Glutamatergic neuron (in vitro differentiated cells): ENCODE measurements at regions not wholly inside any gene's neighbourhood (a gene's known extent, or its start where the extent isn't known, plus 50 kb on each side); places are given as distances from the start of the nearest gene placed in this dataset.

ENCODE experiments used
- DNase-seq: peaks from one replicate; pipeline ENCODE4 v3.0.0; 2022
- H3K27ac Mint-ChIP-seq: one replicate; pipeline ENCODE4 v1.8.0; 2020; ENCODE audit warnings: mild to moderate bottlenecking, mixed read lengths, inconsistent platforms; ENCODE audit not compliant: unreplicated experiment
- H3K27me3 Mint-ChIP-seq: one replicate; pipeline ENCODE4 v1.8.0; 2020; ENCODE audit warnings: mild to moderate bottlenecking, moderate library complexity, mixed read lengths, inconsistent platforms; ENCODE audit not compliant: unreplicated experiment
- H3K36me3 Mint-ChIP-seq: one replicate; pipeline ENCODE4 v1.8.0; 2020; ENCODE audit warnings: mild to moderate bottlenecking, mixed read lengths, inconsistent platforms; ENCODE audit not compliant: unreplicated experiment
- H3K4me1 Mint-ChIP-seq: one replicate; pipeline ENCODE4 v1.8.0; 2020; ENCODE audit warnings: mild to moderate bottlenecking, low read depth, mixed read lengths, inconsistent platforms; ENCODE audit not compliant: unreplicated experiment
- H3K4me3 Mint-ChIP-seq: one replicate; pipeline ENCODE4 v1.8.0; 2020; ENCODE audit warnings: mild to moderate bottlenecking, mixed read lengths, inconsistent platforms; ENCODE audit not compliant: unreplicated experiment
- H3K9me3 Mint-ChIP-seq: one replicate; pipeline ENCODE4 v1.8.0; 2020; ENCODE audit warnings: mild to moderate bottlenecking, moderate library complexity, mixed read lengths, inconsistent platforms; ENCODE audit not compliant: unreplicated experiment
- TF ChIP-seq, protein P1 (sequence below): fragments of 200-600 bp; sonication (generic); IDR thresholded peaks from one replicate; pipeline ENCODE4 v1.5.0; 2021; ENCODE audit not compliant: partially characterized antibody, unreplicated experiment

DNA sequence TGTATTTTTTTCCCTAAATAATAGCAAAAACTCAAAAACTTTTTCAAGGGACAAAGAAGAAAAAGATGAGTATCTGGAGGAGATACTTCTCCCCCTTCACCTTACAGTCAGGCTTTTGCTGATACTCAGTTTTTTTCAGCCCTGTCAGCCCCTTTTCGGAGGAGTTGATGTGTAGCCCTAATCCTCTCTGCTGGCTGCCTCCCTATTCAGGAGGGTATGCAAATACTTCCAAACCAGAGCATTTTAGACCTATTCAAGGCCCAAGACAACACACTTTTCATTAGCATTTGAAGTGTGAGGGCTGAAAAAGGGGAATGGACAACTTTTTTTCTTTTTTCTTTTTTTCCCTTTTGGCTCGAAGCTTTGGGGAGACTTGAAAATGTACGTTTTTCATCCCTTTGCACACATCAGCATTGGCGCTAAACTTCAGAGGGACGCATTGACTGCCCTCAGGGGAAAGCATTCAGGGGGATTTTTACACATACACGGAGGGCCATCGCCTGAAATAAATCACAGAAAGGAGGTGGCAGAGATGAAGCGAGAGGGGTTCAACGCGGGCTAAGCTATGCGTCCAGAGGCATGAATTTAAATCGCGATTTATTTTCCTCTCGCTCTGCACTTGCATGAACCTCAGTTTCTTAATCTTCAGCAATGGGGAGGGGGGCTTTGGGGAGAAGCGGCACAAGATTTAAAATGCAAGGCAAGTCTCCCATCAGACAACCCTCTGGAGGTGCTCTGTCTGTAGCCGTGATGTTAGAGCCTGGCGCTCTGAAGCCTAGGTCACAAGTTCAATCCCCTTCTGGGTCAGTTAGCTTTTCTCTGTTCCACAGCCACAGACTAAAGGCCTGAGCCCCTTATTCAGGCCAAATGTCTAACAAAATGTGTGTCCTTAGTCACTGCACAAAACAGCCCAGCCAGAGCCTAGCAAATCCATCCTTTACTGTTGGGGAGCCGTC is 86.3 kb downstream of the ASCL1 start:
- no peaks in the 10 kb centered on the region for H3K36me3 Mint-ChIP-seq
- H3K4me1 Mint-ChIP-seq = no peaks in the 10 kb centered on the region
- TF ChIP-seq, protein P1, sequence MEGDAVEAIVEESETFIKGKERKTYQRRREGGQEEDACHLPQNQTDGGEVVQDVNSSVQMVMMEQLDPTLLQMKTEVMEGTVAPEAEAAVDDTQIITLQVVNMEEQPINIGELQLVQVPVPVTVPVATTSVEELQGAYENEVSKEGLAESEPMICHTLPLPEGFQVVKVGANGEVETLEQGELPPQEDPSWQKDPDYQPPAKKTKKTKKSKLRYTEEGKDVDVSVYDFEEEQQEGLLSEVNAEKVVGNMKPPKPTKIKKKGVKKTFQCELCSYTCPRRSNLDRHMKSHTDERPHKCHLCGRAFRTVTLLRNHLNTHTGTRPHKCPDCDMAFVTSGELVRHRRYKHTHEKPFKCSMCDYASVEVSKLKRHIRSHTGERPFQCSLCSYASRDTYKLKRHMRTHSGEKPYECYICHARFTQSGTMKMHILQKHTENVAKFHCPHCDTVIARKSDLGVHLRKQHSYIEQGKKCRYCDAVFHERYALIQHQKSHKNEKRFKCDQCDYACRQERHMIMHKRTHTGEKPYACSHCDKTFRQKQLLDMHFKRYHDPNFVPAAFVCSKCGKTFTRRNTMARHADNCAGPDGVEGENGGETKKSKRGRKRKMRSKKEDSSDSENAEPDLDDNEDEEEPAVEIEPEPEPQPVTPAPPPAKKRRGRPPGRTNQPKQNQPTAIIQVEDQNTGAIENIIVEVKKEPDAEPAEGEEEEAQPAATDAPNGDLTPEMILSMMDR = no peak
- no peaks in the 10 kb centered on the region for H3K27me3 Mint-ChIP-seq
- no peak overlapping the region for H3K4me3 Mint-ChIP-seq
- DNase-seq = no peak
- no peak overlapping the region for H3K27ac Mint-ChIP-seq
- H3K9me3 Mint-ChIP-seq = peaks cover 3% of the 10 kb centered on the region

DNA sequence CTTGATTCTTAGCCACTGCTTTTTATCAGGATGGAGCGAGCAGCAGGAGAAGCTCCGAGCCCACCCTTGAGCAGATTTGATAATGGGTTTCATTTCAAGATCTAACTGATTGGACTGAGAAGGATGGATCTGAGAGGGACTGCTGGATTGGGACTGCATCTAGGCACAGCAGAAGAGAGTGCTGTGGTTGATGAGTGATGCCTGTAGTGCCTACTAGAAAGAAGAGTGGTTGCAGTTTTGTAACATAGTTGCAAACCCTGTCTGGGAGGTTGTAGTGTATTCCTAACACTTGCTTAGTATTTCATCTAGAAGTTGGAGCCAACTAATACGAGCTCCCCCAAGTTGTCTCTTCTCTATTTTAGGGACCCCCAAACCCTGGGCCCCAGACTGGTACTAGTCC is 88.7 kb downstream of the ASCL1 start:
- DNase-seq = no peak
- H3K4me3 Mint-ChIP-seq = no peak overlapping the region
- peaks cover 3% of the 10 kb centered on the region for H3K9me3 Mint-ChIP-seq
- H3K36me3 Mint-ChIP-seq = no peaks in the 10 kb centered on the region
- H3K4me1 Mint-ChIP-seq = no peaks in the 10 kb centered on the region
- no peaks in the 10 kb centered on the region for H3K27me3 Mint-ChIP-seq
- no peak overlapping the region for H3K27ac Mint-ChIP-seq
- TF ChIP-seq, protein P1 = no peak

DNA sequence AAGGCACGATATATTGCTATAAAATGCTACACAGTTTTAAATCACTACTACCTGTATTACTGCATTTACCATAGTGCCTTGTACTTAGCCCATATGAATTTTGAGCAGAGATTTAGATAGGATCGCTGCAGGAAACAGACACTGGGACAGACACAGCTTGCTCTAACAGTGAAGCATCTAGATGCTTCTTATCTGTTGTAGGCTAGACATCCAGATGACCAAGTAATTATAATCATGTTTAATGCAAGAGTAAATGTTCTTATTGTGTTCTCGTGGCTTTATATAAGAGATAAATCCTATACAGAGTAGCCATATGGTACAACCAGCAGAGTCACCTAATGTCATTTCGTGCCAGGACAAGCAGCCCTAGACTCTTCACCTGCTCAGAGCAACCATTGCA is 92.8 kb downstream of the ASCL1 start:
- TF ChIP-seq, protein P1 = no peak
- no peak for DNase-seq
- Mint-ChIP-seq H3K27me3 (no peaks in the 10 kb centered on the region), H3K9me3 (peaks cover 3% of the 10 kb centered on the region), H3K36me3 (no peaks in the 10 kb centered on the region), H3K4me1 (no peaks in the 10 kb centered on the region), H3K4me3 (no peak overlapping the region), H3K27ac (no peak overlapping the region)

DNA sequence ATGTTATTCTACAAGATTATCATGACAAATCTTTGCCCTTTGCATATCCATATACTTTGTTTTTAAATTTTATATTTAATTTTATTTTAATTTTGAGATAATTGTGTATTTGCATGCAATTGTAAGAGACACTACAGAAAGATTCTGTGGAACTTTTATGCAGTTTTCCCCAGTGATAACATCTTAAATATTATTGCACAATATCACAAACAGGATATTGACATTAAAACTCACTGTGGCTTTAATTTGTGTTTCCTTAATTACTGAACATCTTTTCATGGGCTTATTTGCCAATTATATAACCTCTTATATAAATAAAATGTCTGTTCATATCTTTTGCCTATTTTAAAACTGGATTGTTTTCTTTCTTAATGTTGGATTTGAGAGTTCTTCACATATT is 95.6 kb downstream of the ASCL1 start:
- Mint-ChIP-seq H3K9me3 (no peaks in the 10 kb centered on the region), H3K27ac (no peak overlapping the region), H3K36me3 (no peaks in the 10 kb centered on the region), H3K4me3 (no peak overlapping the region), H3K4me1 (no peaks in the 10 kb centered on the region), H3K27me3 (no peaks in the 10 kb centered on the region)
- DNase-seq = no peak
- TF ChIP-seq, protein P1 = no peak

DNA sequence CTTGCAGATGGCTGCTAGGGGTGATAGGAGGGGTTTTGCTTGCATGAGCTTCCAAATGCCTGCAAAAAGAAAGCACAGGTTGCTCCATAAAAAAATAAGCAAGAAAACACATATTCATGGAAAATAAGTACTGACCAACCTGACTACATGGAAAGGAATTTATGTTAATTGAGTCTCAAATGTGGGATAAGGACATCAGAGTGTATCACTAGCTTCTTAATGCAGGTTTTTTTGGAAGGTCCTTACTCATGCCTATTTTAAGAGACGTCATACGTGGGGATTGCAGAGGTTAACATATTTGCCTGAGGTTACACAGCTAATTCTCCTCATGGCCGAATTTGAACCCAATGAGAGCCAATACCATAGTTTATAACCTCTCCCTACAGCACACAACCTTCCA is 116.2 kb downstream of the ASCL1 start:
- no peaks in the 10 kb centered on the region for H3K4me1 Mint-ChIP-seq
- no peak for DNase-seq
- H3K36me3 Mint-ChIP-seq = no peaks in the 10 kb centered on the region
- TF ChIP-seq, protein P1 = no peak
- no peaks in the 10 kb centered on the region for H3K27me3 Mint-ChIP-seq
- no peak overlapping the region for H3K27ac Mint-ChIP-seq
- no peak overlapping the region for H3K4me3 Mint-ChIP-seq
- no peaks in the 10 kb centered on the region for H3K9me3 Mint-ChIP-seq
